Muscle of leg (tissue), 3 donors: ENCODE measurements at regions not wholly inside any gene's neighbourhood (a gene's known extent, or its start where the extent isn't known, plus 50 kb on each side); places are given as distances from the start of the nearest gene placed in this dataset.

Experiments used
- DNase-seq: peaks from one replicate; pipeline ENCODE4 v3.0.0; 2013
- H3K27ac ChIP-seq: one replicate; pipeline ENCODE4 v1.5.1; 2013; ENCODE audit warnings: mild to moderate bottlenecking, low read length, control low read depth
- H3K27me3 ChIP-seq: one replicate; pipeline ENCODE4 v1.6.1; 2013; ENCODE audit warnings: low read length; ENCODE audit not compliant: control insufficient read depth, insufficient read depth
- H3K36me3 ChIP-seq: one replicate; pipeline ENCODE4 v1.6.1; 2013; ENCODE audit warnings: low read length; ENCODE audit not compliant: control insufficient read depth, insufficient read depth
- H3K4me1 ChIP-seq: one replicate; pipeline ENCODE4 v1.6.1; 2013; ENCODE audit warnings: low read length; ENCODE audit not compliant: control insufficient read depth, insufficient read depth
- H3K4me3 ChIP-seq: one replicate; pipeline ENCODE4 v1.5.1; 2013; ENCODE audit warnings: low read length, control low read depth
- H3K9me3 ChIP-seq: replicated peaks from 2 replicates; pipeline ENCODE4 v1.6.1; 2013; ENCODE audit warnings: low read depth, low read length; ENCODE audit not compliant: control insufficient read depth
- WGBS: methylation state at CpG from one replicate; pipeline ENCODE4 v1.1.5; 2013; ENCODE audit warnings: missing lambda C conversion rate; ENCODE audit not compliant: insufficient coverage; 5-methylcytosine and 5-hydroxymethylcytosine counted together

DNA sequence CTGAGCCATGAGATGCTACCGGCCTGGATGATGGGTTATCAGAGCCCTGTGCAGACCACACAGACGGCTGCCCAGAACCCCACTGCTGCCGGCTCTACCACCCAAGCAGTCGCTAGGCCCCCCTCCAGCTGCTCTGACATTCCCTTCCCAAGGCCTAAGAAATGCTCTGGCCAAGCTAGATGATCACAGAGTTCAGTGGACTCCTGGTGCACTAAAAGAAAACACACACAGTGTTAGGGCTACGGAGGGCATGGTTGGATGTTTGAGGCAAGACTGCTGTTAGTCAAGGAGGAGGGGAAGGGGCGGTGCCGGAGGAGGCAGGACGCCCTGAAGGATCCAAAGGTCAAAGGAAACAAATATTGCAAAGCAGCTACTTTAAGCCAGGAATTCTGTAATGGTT is 174.5 kb downstream of the MYCN start:
- H3K9me3 ChIP-seq: no peaks in the 10 kb centered on the region
- H3K27ac ChIP-seq: no peak overlapping the region
- no peak for DNase-seq
- no peaks in the 10 kb centered on the region for H3K36me3 ChIP-seq
- no peak overlapping the region for H3K4me3 ChIP-seq
- peaks cover 2% of the 10 kb centered on the region for H3K27me3 ChIP-seq
- 38% methylated on average over 6 of the region's 8 CpGs for WGBS
- H3K4me1 ChIP-seq: peaks cover 14% of the 10 kb centered on the region

DNA sequence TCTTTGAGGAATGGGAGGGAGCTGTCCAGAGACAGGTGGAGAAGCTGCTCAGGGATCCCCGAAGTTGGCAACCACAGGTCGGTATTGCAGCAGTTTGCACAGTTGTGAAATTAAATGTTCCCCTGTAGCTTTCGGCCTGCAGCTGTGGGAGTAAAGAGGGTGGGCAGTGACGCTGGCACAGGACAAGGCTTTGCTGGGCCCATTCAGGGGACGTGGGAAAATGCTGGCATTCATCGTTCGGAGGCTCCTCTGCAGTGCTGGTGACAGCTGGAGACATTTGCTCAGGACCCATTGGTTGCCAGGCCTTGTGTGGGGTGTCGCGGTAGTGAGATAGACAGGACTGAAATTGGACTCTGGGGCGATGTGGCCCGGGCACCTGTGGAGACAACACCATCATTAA is 173.7 kb downstream of the MYCN start:
- H3K9me3 ChIP-seq: no peaks in the 10 kb centered on the region
- peak overlapping the region; percentile 15 for H3K27ac ChIP-seq
- H3K4me3 ChIP-seq: no peak overlapping the region
- H3K27me3 ChIP-seq: peaks cover 2% of the 10 kb centered on the region
- WGBS: 81% methylated on average over 7 of the region's 11 CpGs
- H3K4me1 ChIP-seq: peaks cover 14% of the 10 kb centered on the region
- peak; percentile 77 for DNase-seq
- no peaks in the 10 kb centered on the region for H3K36me3 ChIP-seq

DNA sequence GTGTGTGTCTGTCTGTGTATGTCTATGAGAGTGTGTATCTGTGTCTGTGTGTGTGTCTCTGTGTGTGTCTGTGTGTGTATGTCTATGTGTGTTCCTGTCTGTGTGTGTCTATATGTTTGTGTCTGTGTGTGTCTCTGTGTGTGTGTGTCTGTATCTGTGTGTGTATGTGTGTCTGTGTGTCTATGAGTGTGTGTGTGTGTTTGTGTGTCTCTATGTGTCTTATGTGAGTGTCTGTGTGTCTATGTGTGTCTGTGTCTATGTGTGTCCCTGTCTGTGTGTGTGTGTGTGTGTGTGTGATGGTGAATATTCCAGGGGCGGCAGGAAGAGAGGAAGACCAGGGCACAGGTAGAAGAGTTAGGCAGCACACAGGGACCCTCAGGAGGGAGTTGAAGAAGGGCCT is 173.2 kb downstream of the MYCN start:
- H3K4me1 ChIP-seq: peaks cover 14% of the 10 kb centered on the region
- no peaks in the 10 kb centered on the region for H3K36me3 ChIP-seq
- peak overlapping the region; percentile 15 for H3K27ac ChIP-seq
- H3K9me3 ChIP-seq: no peaks in the 10 kb centered on the region
- no peak for DNase-seq
- peaks cover 2% of the 10 kb centered on the region for H3K27me3 ChIP-seq
- WGBS: 63% methylated on average over 1 of the region's 1 CpG
- H3K4me3 ChIP-seq: no peak overlapping the region

DNA sequence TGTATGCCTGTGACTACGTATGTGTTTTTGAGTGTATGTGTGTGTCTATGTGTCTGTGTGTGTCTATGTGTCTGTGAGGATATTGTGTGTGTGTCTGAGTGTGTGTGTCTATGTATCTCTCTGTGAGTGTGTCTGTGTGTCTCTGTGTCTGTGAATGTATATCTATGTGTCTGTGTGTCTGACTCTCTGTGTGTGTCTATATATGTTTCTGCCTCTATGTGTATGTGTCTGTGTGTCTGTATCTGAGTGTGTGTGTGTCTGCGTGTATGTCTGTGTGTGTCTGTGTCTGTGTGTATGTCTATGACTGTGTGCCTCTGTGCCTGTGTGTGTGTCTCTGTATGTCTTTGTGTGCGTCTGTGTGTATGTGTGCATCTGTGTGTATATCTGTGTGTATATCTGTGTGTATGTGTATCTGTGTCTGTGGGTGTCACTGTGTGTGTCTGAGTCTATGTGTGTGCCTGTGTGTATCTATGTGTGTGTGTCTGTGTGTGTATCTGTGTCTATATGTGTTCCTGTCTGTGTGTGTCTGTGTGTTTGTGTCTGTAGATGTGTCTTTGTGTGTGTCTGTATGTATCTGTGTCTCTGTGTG is 172.7 kb downstream of the MYCN start:
- H3K9me3 ChIP-seq: no peaks in the 10 kb centered on the region
- peaks cover 14% of the 10 kb centered on the region for H3K4me1 ChIP-seq
- H3K36me3 ChIP-seq: no peaks in the 10 kb centered on the region
- no peak for DNase-seq
- peaks cover 2% of the 10 kb centered on the region for H3K27me3 ChIP-seq
- WGBS: 78% methylated on average over 3 of the region's 3 CpGs
- H3K27ac ChIP-seq: no peak overlapping the region
- no peak overlapping the region for H3K4me3 ChIP-seq

DNA sequence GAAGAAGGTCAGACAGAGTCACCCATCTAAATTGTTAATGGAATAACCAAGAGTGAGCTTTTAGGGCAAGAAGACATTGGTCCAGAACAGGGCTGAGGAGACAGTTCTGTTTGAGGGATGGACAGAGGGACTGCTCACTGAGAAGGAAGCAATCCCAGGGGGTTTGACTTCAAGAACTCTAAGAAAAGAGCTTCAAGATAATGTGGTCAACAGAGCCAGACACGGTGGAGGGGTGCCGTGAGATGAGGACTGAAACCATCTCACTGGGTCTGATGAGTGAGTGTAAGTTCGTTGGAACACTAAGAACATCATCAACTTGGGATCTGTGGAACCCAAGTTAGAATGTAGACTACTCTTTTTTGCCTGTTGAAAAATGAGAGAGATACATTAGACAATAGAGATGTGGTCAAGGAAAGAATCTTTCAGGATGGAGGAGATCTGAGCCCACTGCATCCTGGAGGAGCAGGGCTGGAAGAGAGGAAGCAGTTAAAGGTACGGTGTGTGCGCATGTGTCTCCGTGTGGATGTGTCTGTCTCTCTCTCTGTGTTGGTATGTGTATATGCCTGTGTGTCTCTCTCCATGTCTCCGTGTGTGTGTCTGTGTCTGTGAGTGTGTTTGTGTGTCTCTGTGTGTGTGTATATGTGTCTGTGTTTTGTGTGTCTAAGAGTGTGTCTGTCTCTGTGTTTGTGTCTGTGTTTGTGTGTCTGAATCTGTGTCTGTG is 172.1 kb downstream of the MYCN start:
- Histone ChIP-seq H3K36me3 (no peaks in the 10 kb centered on the region), H3K27ac (no peak overlapping the region), H3K4me3 (no peak overlapping the region), H3K9me3 (no peaks in the 10 kb centered on the region), H3K4me1 (peaks cover 14% of the 10 kb centered on the region), H3K27me3 (peaks cover 2% of the 10 kb centered on the region)
- WGBS: 76% methylated on average over 6 of the region's 7 CpGs
- DNase-seq: no peak

DNA sequence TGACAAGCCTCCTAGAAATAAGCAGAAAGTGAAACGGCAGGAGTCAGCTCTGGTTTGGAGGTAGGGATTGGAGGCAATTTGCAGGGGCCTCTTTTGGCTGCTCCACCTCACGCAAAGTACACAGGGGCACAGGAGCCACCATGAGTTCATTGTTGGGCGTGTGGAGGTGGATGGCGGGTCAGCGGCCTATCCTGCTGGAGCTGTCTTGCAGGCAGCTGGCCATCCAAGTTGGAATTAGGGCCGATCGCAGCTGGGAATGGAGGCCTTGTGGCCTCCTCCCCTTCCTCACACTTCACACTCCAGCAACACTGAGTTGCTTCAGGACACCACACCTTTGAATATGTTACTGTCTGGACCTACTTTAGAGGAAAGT is 171.5 kb downstream of the MYCN start:
- no peaks in the 10 kb centered on the region for H3K9me3 ChIP-seq
- peaks cover 2% of the 10 kb centered on the region for H3K27me3 ChIP-seq
- H3K4me1 ChIP-seq: peaks cover 14% of the 10 kb centered on the region
- no peak overlapping the region for H3K4me3 ChIP-seq
- WGBS: 89% methylated on average over 2 of the region's 7 CpGs
- DNase-seq: no peak
- no peaks in the 10 kb centered on the region for H3K36me3 ChIP-seq
- H3K27ac ChIP-seq: no peak overlapping the region

DNA sequence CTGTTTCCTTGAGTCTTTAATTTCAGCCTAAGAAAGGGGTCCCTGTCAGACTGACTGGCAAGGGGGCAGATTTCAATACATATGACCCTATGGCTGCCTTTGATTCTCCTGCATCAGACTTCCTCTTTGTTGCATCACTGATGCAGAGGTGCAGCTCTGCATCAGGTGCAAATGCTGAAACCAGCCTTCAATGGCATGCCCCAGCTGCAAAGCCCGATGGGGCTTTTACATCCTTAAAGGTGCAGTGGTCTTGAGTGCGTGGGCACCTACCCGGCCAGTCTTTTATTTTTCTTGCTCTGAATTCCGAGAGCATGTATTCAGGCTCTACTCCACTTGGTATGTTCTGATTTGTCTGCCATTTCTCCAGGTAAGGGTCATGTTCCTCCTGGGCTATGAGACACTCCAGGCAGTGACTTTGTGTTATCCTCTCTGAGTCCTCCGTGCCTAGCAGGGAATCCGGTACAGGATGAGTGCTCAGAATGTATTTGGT is 169.5 kb downstream of the MYCN start:
- no peak for DNase-seq
- Histone ChIP-seq H3K27me3 (peaks cover 8% of the 10 kb centered on the region), H3K27ac (no peak overlapping the region), H3K4me3 (no peak overlapping the region), H3K4me1 (peaks cover 18% of the 10 kb centered on the region), H3K9me3 (no peaks in the 10 kb centered on the region), H3K36me3 (no peaks in the 10 kb centered on the region)
- WGBS: 81% methylated on average over 4 of the region's 6 CpGs

DNA sequence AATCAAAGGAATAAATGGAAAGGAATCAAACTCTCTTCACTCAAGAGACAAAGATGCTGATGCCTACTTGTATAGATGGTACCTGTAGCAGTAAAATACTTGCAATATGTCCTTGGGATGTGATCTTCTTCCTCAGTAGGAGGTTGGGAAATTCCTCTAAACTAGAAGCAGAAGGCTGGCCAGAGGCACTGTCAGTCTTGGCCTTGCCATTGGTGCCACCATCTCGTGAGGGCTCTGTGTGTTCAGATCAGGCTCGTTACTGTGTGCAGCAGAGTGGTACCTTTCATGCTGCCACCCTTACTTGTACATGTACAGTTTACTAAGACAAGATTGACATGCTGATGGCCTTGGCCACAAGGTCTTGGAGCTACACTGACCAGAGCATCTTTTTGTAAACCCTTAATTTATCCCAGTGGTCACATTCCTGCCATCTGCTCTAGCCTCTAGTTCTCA is 169.0 kb downstream of the MYCN start:
- no peak overlapping the region for H3K27ac ChIP-seq
- DNase-seq: no peak
- H3K27me3 ChIP-seq: peaks cover 8% of the 10 kb centered on the region
- 83% methylated on average over 2 of the region's 2 CpGs for WGBS
- no peaks in the 10 kb centered on the region for H3K36me3 ChIP-seq
- H3K4me3 ChIP-seq: no peak overlapping the region
- peaks cover 13% of the 10 kb centered on the region for H3K4me1 ChIP-seq
- no peaks in the 10 kb centered on the region for H3K9me3 ChIP-seq

DNA sequence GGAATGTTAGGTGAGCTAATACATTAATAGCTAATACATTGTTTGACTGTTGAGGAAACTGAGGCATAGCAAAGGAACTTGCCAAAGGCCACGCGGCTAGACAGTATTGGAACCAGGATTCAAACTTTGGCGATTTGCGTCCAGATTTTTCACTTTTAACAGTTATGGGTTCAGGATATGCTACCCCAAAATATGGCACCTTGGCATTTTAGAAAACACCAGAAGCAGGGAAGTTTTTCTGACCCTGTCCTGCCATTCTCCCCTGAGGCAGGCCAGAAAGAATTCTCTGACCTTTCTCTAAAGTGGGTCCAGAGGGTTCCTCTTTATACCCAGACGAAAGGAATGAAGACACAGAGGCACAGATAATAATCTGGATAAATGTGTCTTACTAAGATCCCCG is 166.9 kb downstream of the MYCN start:
- no peak overlapping the region for H3K4me3 ChIP-seq
- H3K9me3 ChIP-seq: no peaks in the 10 kb centered on the region
- H3K4me1 ChIP-seq: peaks cover 7% of the 10 kb centered on the region
- H3K36me3 ChIP-seq: no peaks in the 10 kb centered on the region
- 92% methylated on average over 4 of the region's 6 CpGs for WGBS
- DNase-seq: no peak
- peaks cover 18% of the 10 kb centered on the region for H3K27me3 ChIP-seq
- no peak overlapping the region for H3K27ac ChIP-seq

DNA sequence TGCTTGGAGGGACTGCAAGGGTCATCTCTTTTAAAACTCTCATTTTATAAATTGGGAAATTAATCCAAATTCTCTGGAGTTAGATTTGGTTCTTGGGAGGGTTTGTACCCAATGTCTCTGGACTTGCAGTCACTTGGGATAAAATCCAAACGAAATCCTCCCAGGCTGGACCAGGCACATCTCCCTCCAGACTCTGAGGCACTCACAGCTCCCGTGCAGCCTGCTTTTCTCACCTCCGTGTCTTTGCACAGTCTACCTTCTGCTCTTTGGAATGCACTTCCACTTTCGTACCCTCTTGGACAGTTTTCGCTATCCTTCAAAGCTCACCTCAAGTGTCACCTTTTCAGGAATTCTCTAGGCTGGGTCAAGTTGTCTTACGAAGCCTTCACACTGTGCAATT is 166.3 kb downstream of the MYCN start:
- DNase-seq: no peak
- no peaks in the 10 kb centered on the region for H3K9me3 ChIP-seq
- H3K36me3 ChIP-seq: no peaks in the 10 kb centered on the region
- H3K4me1 ChIP-seq: peaks cover 7% of the 10 kb centered on the region
- peaks cover 17% of the 10 kb centered on the region for H3K27me3 ChIP-seq
- no peak overlapping the region for H3K4me3 ChIP-seq
- WGBS: 67% methylated on average over 6 of the region's 6 CpGs
- H3K27ac ChIP-seq: no peak overlapping the region
